ENCODE measurements at regions not wholly inside any gene's neighbourhood (a gene's known extent, or its start where the extent isn't known, plus 50 kb on each side); places are given as distances from the start of the nearest gene placed in this dataset.

- no peak overlapping the region for H3K4me3 ChIP-seq (ENCODE audit: low read depth, poor library complexity, severe bottlenecking)
- WGBS, 2 donors = 85 to 90% methylated on average over 4 of the region's 4 CpGs
- intact Hi-C loops (cut with DNase I; ENCODE audit: low total_unique reads) = no loop called here
- TF ChIP-seq POLR2A (IDR thresholded peaks at IDR 0.05) (no peak), CTCF (IDR thresholded peaks at IDR 0.05) (no peak)
- DNase-seq (ENCODE audit: low spot score in 2 of 2) = no peak
Observed at GRCh38 chr6:96743496-96743895, 93.8 kb downstream of the GPR63 start.

- no peak overlapping the region for H3K4me3 ChIP-seq (ENCODE audit: low read depth, poor library complexity, severe bottlenecking)
- intact Hi-C loops (cut with DNase I; ENCODE audit: low total_unique reads) = no loop called here
- WGBS, 2 donors = 72 to 73% methylated on average over 4 of the region's 4 CpGs
- TF ChIP-seq POLR2A (IDR thresholded peaks at IDR 0.05) (no peak), CTCF (IDR thresholded peaks at IDR 0.05) (no peak)
- DNase-seq (ENCODE audit: low spot score in 2 of 2) = no peak
Observed at GRCh38 chr6:96742702-96743101, 94.6 kb downstream of the GPR63 start.

- no peak for DNase-seq (ENCODE audit: low spot score in 2 of 2)
- intact Hi-C loops (cut with DNase I; ENCODE audit: low total_unique reads) = no loop called here
- WGBS, 2 donors = 80 to 82% methylated on average over 3 of the region's 3 CpGs
- H3K4me3 ChIP-seq (ENCODE audit: low read depth, poor library complexity, severe bottlenecking) = no peak overlapping the region
- TF ChIP-seq CTCF (IDR thresholded peaks at IDR 0.05) = no peak
- no peak for TF ChIP-seq POLR2A (IDR thresholded peaks at IDR 0.05)
Observed at GRCh38 chr6:96735332-96735731, 101.9 kb downstream of the GPR63 start.

- DNase-seq (ENCODE audit: low spot score in 2 of 2) = no peak
- no peak overlapping the region for H3K4me3 ChIP-seq (ENCODE audit: low read depth, poor library complexity, severe bottlenecking)
- no peak for TF ChIP-seq POLR2A (IDR thresholded peaks at IDR 0.05)
- no peak for TF ChIP-seq CTCF (IDR thresholded peaks at IDR 0.05)
- intact Hi-C loops (cut with DNase I; ENCODE audit: low total_unique reads) = no loop called here
Observed at GRCh38 chr6:96727144-96727543, 110.1 kb downstream of the GPR63 start.

GRCh38 chr6:96725296-96725695, 112.0 kb downstream of the GPR63 start:
- WGBS, 2 donors = 58 to 65% methylated on average over 2 of the region's 2 CpGs
- intact Hi-C loops (cut with DNase I; ENCODE audit: low total_unique reads) = no loop called here
- no peak for DNase-seq (ENCODE audit: low spot score in 2 of 2)
- TF ChIP-seq CTCF (IDR thresholded peaks at IDR 0.05) (no peak), POLR2A (IDR thresholded peaks at IDR 0.05) (no peak)
- no peak overlapping the region for H3K4me3 ChIP-seq (ENCODE audit: low read depth, poor library complexity, severe bottlenecking)

- intact Hi-C loops (cut with DNase I; ENCODE audit: low total_unique reads) = no loop called here
- no peak for TF ChIP-seq CTCF (IDR thresholded peaks at IDR 0.05)
- WGBS, 2 donors = 64 to 67% methylated on average over 4 of the region's 4 CpGs
- H3K4me3 ChIP-seq (ENCODE audit: low read depth, poor library complexity, severe bottlenecking) = no peak overlapping the region
- no peak for DNase-seq (ENCODE audit: low spot score in 2 of 2)
Observed at GRCh38 chr6:96724641-96725040, 112.6 kb downstream of the GPR63 start.
